SK-N-SH treated with all-trans-retinoic acid at 6 μM for 48 hours (cell line): ENCODE measurements at regions not wholly inside any gene's neighbourhood (a gene's known extent, or its start where the extent isn't known, plus 50 kb on each side); places are given as distances from the start of the nearest gene placed in this dataset.

Experiments
- ATAC-seq: fragments of 200-7000 bp; cut with Tn5 transposase; 3 replicates; pipeline ENCODE4 v1.9.1; 2020; ENCODE audit warnings: mild to moderate bottlenecking, moderate library complexity
- ARNTL ChIP-seq: fragments of 450-650 bp; formaldehyde crosslinking; IDR thresholded peaks from 2 replicates; pipeline ENCODE4 v1.5.0; 2020; ENCODE audit warnings: low read depth, mild to moderate bottlenecking, moderate library complexity, borderline replicate concordance
- BACH2 ChIP-seq: fragments of 250-450 bp; sonication (Bioruptor Pico); IDR thresholded peaks from 2 replicates; pipeline ENCODE4 v1.9.0; 2021; ENCODE audit warnings: mild to moderate bottlenecking, borderline replicate concordance
- CREB5 ChIP-seq: fragments of 250-450 bp; sonication (Bioruptor Pico); IDR thresholded peaks from 2 replicates; pipeline ENCODE4 v1.5.1; 2020; ENCODE audit warnings: low read depth, mild to moderate bottlenecking, moderate library complexity
- CSDC2 ChIP-seq: fragments of 250-450 bp; sonication (Bioruptor Pico); IDR thresholded peaks from 2 replicates; pipeline ENCODE4 v1.5.0; 2020; ENCODE audit warnings: mild to moderate bottlenecking, moderate library complexity
- CSRNP3 ChIP-seq: fragments of 250-450 bp; sonication (Bioruptor Pico); IDR thresholded peaks from 2 replicates; pipeline ENCODE4 v1.5.1; 2021; ENCODE audit warnings: mild to moderate bottlenecking, moderate library complexity
- ESRRG ChIP-seq: fragments of 250-450 bp; sonication (Bioruptor Pico); IDR thresholded peaks from 2 replicates; pipeline ENCODE4 v1.6.1; 2021; ENCODE audit warnings: mild to moderate bottlenecking
- ISL1 ChIP-seq: fragments of 250-450 bp; sonication (Bioruptor Pico); IDR thresholded peaks from 2 replicates; pipeline ENCODE4 v2.1.2; 2022; ENCODE audit warnings: mild to moderate bottlenecking, moderate library complexity
- OSR1 ChIP-seq: fragments of 250-450 bp; sonication (Bioruptor Pico); IDR thresholded peaks from 2 replicates; pipeline ENCODE4 v1.8.0; 2022; ENCODE audit warnings: moderate library complexity, mild to moderate bottlenecking, inconsistent platforms
- PATZ1 ChIP-seq: fragments of 250-450 bp; sonication (Bioruptor Pico); IDR thresholded peaks from 2 replicates; pipeline ENCODE4 v1.8.0; 2020; ENCODE audit warnings: mild to moderate bottlenecking, moderate library complexity, borderline replicate concordance
- POU6F1 ChIP-seq: fragments of 250-450 bp; sonication (Bioruptor Pico); IDR thresholded peaks from 2 replicates; pipeline ENCODE4 v1.8.0; 2021; ENCODE audit warnings: low read depth, mild to moderate bottlenecking, moderate library complexity, borderline replicate concordance
- PPARA ChIP-seq: fragments of 250-450 bp; sonication (Bioruptor Pico); IDR thresholded peaks from 2 replicates; pipeline ENCODE4 v1.5.0; 2020; ENCODE audit warnings: mild to moderate bottlenecking, borderline replicate concordance
- SNAI2 ChIP-seq: fragments of 250-450 bp; sonication (Bioruptor Pico); IDR thresholded peaks from 2 replicates; pipeline ENCODE4 v1.5.0; 2020; ENCODE audit warnings: mild to moderate bottlenecking, moderate library complexity
- TCF4 ChIP-seq: fragments of 250-450 bp; sonication (Bioruptor Pico); IDR thresholded peaks from 2 replicates; pipeline ENCODE4 v1.8.0; 2021; ENCODE audit warnings: mild to moderate bottlenecking, moderate library complexity, borderline replicate concordance
- TOX ChIP-seq: fragments of 250-450 bp; sonication (Bioruptor Pico); IDR thresholded peaks from 2 replicates; pipeline ENCODE4 v1.8.0; 2021; ENCODE audit warnings: mild to moderate bottlenecking, moderate library complexity, borderline replicate concordance
- TSHZ2 ChIP-seq: fragments of 250-450 bp; sonication (Bioruptor Pico); IDR thresholded peaks from 2 replicates; pipeline ENCODE4 v1.5.0; 2020; ENCODE audit warnings: mild to moderate bottlenecking, moderate library complexity
- ZC3H10 ChIP-seq: fragments of 250-450 bp; sonication (Bioruptor Pico); IDR thresholded peaks from 2 replicates; pipeline ENCODE4 v1.5.1; 2021; ENCODE audit warnings: mild to moderate bottlenecking, moderate library complexity
- ZFP3 ChIP-seq: fragments of 250-450 bp; sonication (Bioruptor Pico); IDR thresholded peaks from 2 replicates; pipeline ENCODE4 v1.5.0; 2020; ENCODE audit warnings: mild to moderate bottlenecking, moderate library complexity
- ZFP30 ChIP-seq: fragments of 450-650 bp; formaldehyde crosslinking; IDR thresholded peaks from 2 replicates; pipeline ENCODE4 v1.5.0; 2022; ENCODE audit warnings: mild to moderate bottlenecking, moderate library complexity
- ZNF565 ChIP-seq: fragments of 450-650 bp; formaldehyde crosslinking; conservative IDR thresholded peaks from 2 replicates; pipeline ENCODE4 v1.5.0; 2020; ENCODE audit warnings: low read depth, mild to moderate bottlenecking, moderate library complexity
- ZNF70 ChIP-seq: fragments of 450-650 bp; formaldehyde crosslinking; IDR thresholded peaks from 2 replicates; pipeline ENCODE4 v1.5.0; 2020; ENCODE audit warnings: mild to moderate bottlenecking, moderate library complexity
- ZNF8 ChIP-seq: fragments of 450-650 bp; formaldehyde crosslinking; IDR thresholded peaks from 2 replicates; pipeline ENCODE4 v1.5.0; 2020; ENCODE audit warnings: mild to moderate bottlenecking, moderate library complexity

- TF ChIP-seq TOX (CRISPR knock-in tag) (no peak), OSR1 (CRISPR knock-in tag) (no peak), ZNF565 (CRISPR knock-in tag) (no peak), ZNF70 (CRISPR knock-in tag) (no peak), ESRRG (CRISPR knock-in tag) (no peak), ZC3H10 (CRISPR knock-in tag) (no peak), PATZ1 (CRISPR knock-in tag) (no peak), TCF4 (CRISPR knock-in tag) (no peak), ISL1 (CRISPR knock-in tag) (no peak), PPARA (CRISPR knock-in tag) (no peak), POU6F1 (CRISPR knock-in tag) (no peak), BACH2 (no peak), CSRNP3 (no peak)
- TF ChIP-seq, all 23 proteins: peak for 0
- no peak for ATAC-seq
Measured at GRCh38 chr13:76656056-76656455, 230.1 kb downstream of the KCTD12 start.

GRCh38 chr13:76654263-76654662 lies 231.9 kb downstream of the KCTD12 start:
- no peak for ATAC-seq
- TF ChIP-seq TSHZ2 (CRISPR knock-in tag) (no peak), OSR1 (CRISPR knock-in tag) (no peak), TOX (CRISPR knock-in tag) (no peak), POU6F1 (CRISPR knock-in tag) (no peak), ESRRG (CRISPR knock-in tag) (no peak), CSRNP3 (no peak), SNAI2 (no peak), ZC3H10 (CRISPR knock-in tag) (no peak)
- TF ChIP-seq, all 23 proteins: peak for 0

- ATAC-seq, result no peak
- no peak for TF ChIP-seq PPARA (CRISPR knock-in tag)
- TF ChIP-seq CREB5 (CRISPR knock-in tag), result no peak
- TF ChIP-seq ZFP3 (CRISPR knock-in tag), result no peak
- TF ChIP-seq TCF4 (CRISPR knock-in tag), result no peak
- no peak for TF ChIP-seq ARNTL (CRISPR knock-in tag)
- TF ChIP-seq CSDC2 (CRISPR knock-in tag), result no peak
- TF ChIP-seq TSHZ2 (CRISPR knock-in tag), result no peak
- TF ChIP-seq ZC3H10 (CRISPR knock-in tag), result no peak
- no peak for TF ChIP-seq ZNF565 (CRISPR knock-in tag)
- TF ChIP-seq ZNF70 (CRISPR knock-in tag), result no peak
- TF ChIP-seq ISL1 (CRISPR knock-in tag), result no peak
- TF ChIP-seq OSR1 (CRISPR knock-in tag), result no peak
- no peak for TF ChIP-seq ESRRG (CRISPR knock-in tag)
- TF ChIP-seq SNAI2, result no peak
- TF ChIP-seq ZNF8 (CRISPR knock-in tag), result no peak
- TF ChIP-seq ZFP30 (CRISPR knock-in tag), result no peak
Measured at GRCh38 chr13:76651286-76651685, 234.9 kb downstream of the KCTD12 start.
